Uterus (tissue), 3 donors: ENCODE measurements at regions not wholly inside any gene's neighbourhood (a gene's known extent, or its start where the extent isn't known, plus 50 kb on each side); places are given as distances from the start of the nearest gene placed in this dataset.

Experiments
- DNase-seq, 2 donors: peaks; one replicate each; pipeline ENCODE4 v3.0.0-alpha.2; 2019 to 2020
- H3K27ac ChIP-seq, 2 donors: fragments of 200-600 bp; sonication (generic); 1 replicate in 1 of 2; 2 replicates in 1 of 2; pipeline ENCODE4 v1.5.1; 2016 to 2018
- H3K27me3 ChIP-seq, 2 donors: fragments of 200-600 bp; sonication (generic); one replicate each; pipeline ENCODE4 v1.5.1; 2018 to 2019; ENCODE audit warnings: control low read depth in 1 of 2
- H3K36me3 ChIP-seq, 2 donors: fragments of 200-600 bp; sonication (generic); one replicate each; pipeline ENCODE4 v1.5.1; 2019; ENCODE audit warnings: control low read depth in 1 of 2
- H3K4me1 ChIP-seq, 2 donors: fragments of 200-600 bp; sonication (generic); one replicate each; pipeline ENCODE4 v1.5.1; 2018 to 2019; ENCODE audit warnings: control low read depth in 1 of 2
- H3K4me3 ChIP-seq, 2 donors: fragments of 200-600 bp; sonication (generic); 1 replicate in 1 of 2; 2 replicates in 1 of 2; pipeline ENCODE4 v1.5.1; 2018 to 2019; ENCODE audit warnings: mild to moderate bottlenecking in 1 of 2
- H3K9me3 ChIP-seq, 2 donors: fragments of 200-600 bp; sonication (generic); one replicate each; pipeline ENCODE4 v1.5.1; 2019; ENCODE audit warnings: control low read depth in 1 of 2
- CTCF ChIP-seq, 4 experiments: fragments of 200-600 bp in 2 of 4; fragments of 450-650 bp in 2 of 4; sonication (generic) in 2 of 4; IDR thresholded peaks; one replicate each; pipeline ENCODE4 v1.5.1; 2016 to 2019; ENCODE audit warnings: antibody characterized with exemption in 4 of 4, mild to moderate bottlenecking in 2 of 4, moderate library complexity in 1 of 4
- POLR2A ChIP-seq, 2 donors: fragments of 450-650 bp; IDR thresholded peaks; one replicate each; pipeline ENCODE4 v1.6.1; 2016; ENCODE audit warnings: antibody characterized with exemption in 2 of 2, mild to moderate bottlenecking in 1 of 2, moderate library complexity in 1 of 2
- intact Hi-C: fragments of 100-400 bp; cut with DNase I; formaldehyde crosslinking; loops from one replicate; pipeline ENCODE4 v1.15.1; 2023; ENCODE audit warnings: low total_unique reads
- donor health status: DM: yes; HTN: yes; CAD: no.

GRCh38 chr6:1047981-1048541 lies 263.8 kb upstream of the FOXQ1 start:
- TF ChIP-seq POLR2A (IDR thresholded peaks at IDR 0.05) (no peak), CTCF (IDR thresholded peaks at IDR 0.05) (no peak)
- Histone ChIP-seq H3K9me3 (no peaks in the 10 kb centered on the region), H3K4me1 (no peaks in the 10 kb centered on the region), H3K27me3 (no peaks in the 10 kb centered on the region), H3K36me3 (no peaks in the 10 kb centered on the region), H3K27ac (no peak overlapping the region), H3K4me3 (no peak overlapping the region)
- DNase-seq = no peak
- intact Hi-C loops = no loop called here

- DNase-seq = no peak
- Histone ChIP-seq H3K36me3 (no peaks in the 10 kb centered on the region), H3K4me1 (no peaks in the 10 kb centered on the region), H3K9me3 (no peaks in the 10 kb centered on the region), H3K4me3 (no peak overlapping the region), H3K27ac (no peak overlapping the region), H3K27me3 (no peaks in the 10 kb centered on the region)
- intact Hi-C loops = no loop called here
- TF ChIP-seq POLR2A (IDR thresholded peaks at IDR 0.05) (no peak), CTCF (IDR thresholded peaks at IDR 0.05) (no peak)
Measured at GRCh38 chr6:1045239-1045638, 266.7 kb upstream of the FOXQ1 start.

- DNase-seq = no peak
- Histone ChIP-seq H3K36me3 (no peaks in the 10 kb centered on the region), H3K4me3 (no peak overlapping the region), H3K27me3 (no peaks in the 10 kb centered on the region), H3K9me3 (no peaks in the 10 kb centered on the region), H3K27ac (no peak overlapping the region), H3K4me1 (no peaks in the 10 kb centered on the region)
- TF ChIP-seq POLR2A (IDR thresholded peaks at IDR 0.05) (no peak), CTCF (IDR thresholded peaks at IDR 0.05) (no peak)
- intact Hi-C loops = no loop called here
Measured at GRCh38 chr6:1044040-1044836, 267.7 kb upstream of the FOXQ1 start.

GRCh38 chr6:1043458-1043836 lies 268.5 kb upstream of the FOXQ1 start:
- H3K9me3 ChIP-seq = no peaks in the 10 kb centered on the region
- TF ChIP-seq POLR2A (IDR thresholded peaks at IDR 0.05) (no peak), CTCF (IDR thresholded peaks at IDR 0.05) (no peak)
- H3K4me3 ChIP-seq = no peak overlapping the region
- intact Hi-C loops = no loop called here
- no peaks in the 10 kb centered on the region for H3K27me3 ChIP-seq
- H3K4me1 ChIP-seq = no peaks in the 10 kb centered on the region
- H3K36me3 ChIP-seq = no peaks in the 10 kb centered on the region
- no peak overlapping the region for H3K27ac ChIP-seq
- DNase-seq = no peak

GRCh38 chr6:1042583-1043457 lies 269.1 kb upstream of the FOXQ1 start:
- Histone ChIP-seq H3K9me3 (no peaks in the 10 kb centered on the region), H3K36me3 (no peaks in the 10 kb centered on the region), H3K27ac (no peak overlapping the region), H3K4me3 (no peak overlapping the region), H3K4me1 (no peaks in the 10 kb centered on the region), H3K27me3 (no peaks in the 10 kb centered on the region)
- no peak for TF ChIP-seq POLR2A (IDR thresholded peaks at IDR 0.05)
- no peak for DNase-seq
- intact Hi-C loops = no loop called here
